AG20443 (cell line): ENCODE measurements at regions not wholly inside any gene's neighbourhood (a gene's known extent, or its start where the extent isn't known, plus 50 kb on each side); places are given as distances from the start of the nearest gene placed in this dataset.
"Not testable (repeated sequence)": the region's sequence is repeated elsewhere in the genome, so short reads cannot be mapped to it uniquely, and the experiment has no call there.

ENCODE experiments used
- DNase-seq: peaks from one replicate; pipeline ENCODE4 v3.0.0; 2012; ENCODE audit warnings: low spot score, mixed read lengths

GRCh38 chr21:32884062-32884461 lies 112.5 kb upstream of the PAXBP1 start:
- DNase-seq = no peak

- DNase-seq = no peak
Measured at GRCh38 chr21:32886339-32886738, 114.8 kb upstream of the PAXBP1 start.

DNA sequence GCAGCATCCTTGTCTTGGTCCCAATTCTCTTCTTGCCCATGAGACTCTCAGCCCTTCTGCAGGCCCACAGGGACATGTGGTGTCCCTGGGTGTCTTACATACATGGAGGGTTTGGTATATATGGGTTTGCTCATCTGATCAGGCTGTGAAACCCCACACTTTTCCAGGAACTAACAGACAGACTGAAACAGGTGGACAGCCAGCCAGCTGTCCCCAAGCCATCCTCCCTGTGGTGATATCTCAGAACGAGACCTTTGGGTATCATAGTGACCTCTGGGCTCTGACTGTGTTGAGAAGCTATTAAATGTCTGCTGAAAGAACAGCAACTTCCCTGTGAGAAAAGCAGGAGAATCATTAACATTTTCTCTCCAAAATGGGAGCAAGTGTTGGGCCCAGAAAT lies 115.5 kb upstream of the PAXBP1 start:
- DNase-seq = no peak

DNA sequence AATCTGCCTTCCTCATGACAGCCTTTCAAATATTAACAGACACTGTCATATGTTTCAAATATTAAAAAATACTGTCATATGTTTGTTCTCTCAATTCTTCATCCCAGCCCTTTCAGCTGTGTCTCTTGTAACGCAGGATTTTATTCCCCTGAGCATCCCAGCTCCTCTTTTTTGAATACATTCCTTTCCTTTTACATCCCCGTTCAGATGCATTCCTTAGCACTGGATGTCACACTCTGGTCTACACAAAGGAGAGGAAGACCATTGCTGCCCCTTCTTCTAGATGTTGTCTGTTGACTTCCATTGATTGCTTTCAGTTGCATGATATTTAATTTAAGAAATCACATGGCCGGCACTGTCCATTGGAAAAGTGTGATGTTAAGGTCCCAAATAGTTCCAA lies 117.4 kb upstream of the PAXBP1 start:
- DNase-seq = peak; percentile 60

- no peak for DNase-seq
Measured at GRCh38 chr21:32889596-32889995, 118.0 kb upstream of the PAXBP1 start.

GRCh38 chr21:32894321-32894720 lies 122.8 kb upstream of the PAXBP1 start:
- DNase-seq = no peak

GRCh38 chr21:32900814-32901213 lies 124.9 kb upstream of the OLIG2 start:
- no peak for DNase-seq

DNA sequence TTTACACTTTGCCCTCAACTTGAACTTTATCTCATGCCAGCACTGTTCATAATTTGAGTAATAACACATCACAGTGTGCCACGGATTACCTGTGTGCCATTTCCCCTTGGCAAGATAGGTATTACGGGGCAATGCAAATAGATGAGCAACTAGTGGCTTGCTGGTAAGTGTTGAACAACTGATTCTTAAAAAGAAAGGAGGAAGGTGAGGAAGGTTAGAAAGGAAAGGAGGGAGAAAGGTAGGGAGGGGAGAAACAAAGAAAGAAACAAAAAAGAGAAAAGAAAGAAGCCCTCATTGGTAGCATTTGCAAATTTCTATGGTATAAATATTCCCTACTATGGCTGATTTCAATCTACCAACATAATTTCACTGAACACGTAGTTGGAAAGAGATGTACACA lies 118.2 kb upstream of the OLIG2 start:
- DNase-seq = no peak

DNA sequence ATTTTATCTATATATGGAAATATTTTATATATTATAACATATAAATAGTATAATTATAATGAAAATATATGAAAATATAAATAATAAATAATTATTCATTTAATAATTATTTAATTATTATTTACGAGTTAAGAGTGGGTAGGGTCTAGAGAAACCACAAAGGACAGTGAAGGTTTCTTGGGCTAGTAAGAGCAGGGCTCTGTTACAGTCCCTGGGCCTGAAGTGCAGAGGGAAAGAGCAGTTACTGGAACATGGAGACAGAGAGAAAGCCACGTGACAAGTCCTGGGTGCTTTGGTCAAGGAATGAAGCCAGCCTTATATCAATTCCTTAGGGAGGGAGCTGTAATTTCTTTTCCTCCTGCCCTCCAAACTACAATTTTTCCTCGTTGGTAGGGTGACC lies 117.2 kb upstream of the OLIG2 start:
- no peak for DNase-seq

GRCh38 chr21:32909393-32909792 lies 116.3 kb upstream of the OLIG2 start:
- no peak for DNase-seq

- no peak for DNase-seq
Measured at GRCh38 chr21:32914424-32915039, 111.2 kb upstream of the OLIG2 start.

- no peak for DNase-seq
Measured at GRCh38 chr21:32915099-32915498, 110.6 kb upstream of the OLIG2 start.

DNA sequence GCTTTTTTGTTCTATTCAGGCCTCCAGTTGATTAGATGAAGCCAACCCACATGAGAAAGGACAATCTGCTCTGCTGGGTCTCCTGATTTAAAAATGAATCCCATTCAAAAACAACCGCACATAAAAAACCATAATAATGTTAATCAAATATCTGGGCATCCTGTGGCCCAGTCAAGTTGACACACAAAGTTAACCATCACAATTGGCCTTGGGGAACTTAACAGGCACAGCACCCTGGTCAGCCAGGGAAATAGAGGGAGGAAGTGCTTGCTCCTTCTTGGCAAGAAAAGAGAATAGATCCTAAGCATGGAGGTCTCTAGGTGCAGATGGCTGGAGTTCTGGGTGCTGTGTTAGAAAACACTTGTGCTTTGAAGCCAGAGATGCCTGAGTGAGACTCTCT lies 109.6 kb upstream of the OLIG2 start:
- no peak for DNase-seq

GRCh38 chr21:32916522-32917099 lies 109.1 kb upstream of the OLIG2 start:
- no peak for DNase-seq

- DNase-seq = peak; percentile 58
Measured at GRCh38 chr21:32917362-32918135, 108.2 kb upstream of the OLIG2 start.

GRCh38 chr21:32918478-32919120 lies 107.1 kb upstream of the OLIG2 start:
- DNase-seq = no peak

DNA sequence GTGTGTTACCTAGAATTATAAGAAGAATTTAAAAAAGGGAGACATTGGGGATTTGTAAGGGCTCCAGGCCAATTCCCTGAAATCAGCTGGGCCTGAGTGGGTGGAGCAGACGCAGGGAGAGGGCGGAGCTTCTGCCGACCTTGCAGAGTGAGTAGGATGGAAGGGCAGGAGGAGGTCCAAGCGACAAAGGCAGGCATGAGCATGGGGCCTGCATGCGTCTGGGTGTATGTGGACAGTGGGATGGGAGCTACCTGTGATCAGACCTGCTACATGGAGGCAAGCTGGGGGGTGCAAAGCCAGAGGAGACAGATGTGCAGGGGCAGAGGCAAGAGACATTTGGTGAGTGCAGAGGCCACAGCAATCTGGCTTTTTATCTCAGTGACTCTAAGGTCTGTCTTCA lies 105.3 kb upstream of the OLIG2 start:
- no peak for DNase-seq

GRCh38 chr21:32921632-32922230 lies 104.0 kb upstream of the OLIG2 start:
- DNase-seq = peak; percentile 21

DNA sequence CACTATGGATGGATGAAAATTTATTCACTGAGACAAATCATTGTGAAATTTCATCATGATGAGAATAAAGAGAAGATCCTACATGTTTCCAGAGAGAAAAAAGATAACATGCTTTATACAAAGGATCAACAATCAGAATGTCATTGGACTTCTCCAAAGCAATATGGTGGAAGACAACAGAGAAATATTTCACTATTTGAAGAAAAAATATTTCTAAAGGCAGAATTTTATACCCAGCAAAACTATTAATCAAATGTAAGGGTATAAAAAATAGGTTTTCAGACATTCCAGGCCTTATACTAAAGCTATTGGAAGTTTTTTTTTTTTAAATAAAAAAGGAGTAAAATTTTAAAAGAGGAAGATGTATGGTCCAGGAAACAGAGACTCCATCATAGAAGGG lies 100.6 kb upstream of the OLIG2 start:
- DNase-seq = no peak

DNA sequence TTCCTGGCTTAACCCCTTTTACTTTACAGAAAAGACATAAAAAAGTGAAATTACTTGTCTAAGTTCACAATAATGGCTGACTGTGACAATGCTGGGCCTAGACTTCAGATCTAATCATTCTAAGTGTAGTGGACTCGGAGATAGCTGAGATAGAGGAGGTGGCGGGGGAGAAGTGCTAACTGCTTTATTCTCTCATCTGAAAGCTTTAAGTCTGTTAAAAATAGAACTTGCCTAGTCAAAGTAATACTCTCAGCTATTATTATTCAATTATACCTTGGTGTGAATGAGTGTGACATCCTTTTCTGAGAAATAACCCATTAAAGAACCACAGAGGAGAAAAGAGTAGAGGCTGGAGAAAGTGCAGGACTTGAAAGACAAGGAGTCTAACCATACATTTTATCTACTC lies 96.1 kb upstream of the OLIG2 start:
- DNase-seq = no peak

DNA sequence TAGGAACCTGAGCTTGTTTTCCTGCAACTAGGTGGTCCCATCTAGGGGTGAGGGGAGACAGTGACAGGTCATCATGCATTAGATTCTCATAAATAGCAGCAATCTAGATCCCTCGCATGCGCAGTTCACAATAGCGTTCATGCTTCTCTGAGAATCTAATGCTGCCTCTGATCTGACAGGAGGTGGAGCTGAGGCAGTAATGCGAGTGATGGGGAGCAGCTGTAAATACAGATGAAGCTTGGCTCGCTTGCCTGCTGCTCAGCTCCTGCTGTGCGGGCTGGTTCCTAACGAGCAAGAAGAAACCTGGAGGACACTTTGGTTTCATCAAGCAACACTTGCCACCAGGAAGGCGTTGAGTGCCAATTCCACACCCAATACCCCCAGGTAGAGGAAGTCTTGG lies 95.1 kb upstream of the OLIG2 start:
- no peak for DNase-seq

DNA sequence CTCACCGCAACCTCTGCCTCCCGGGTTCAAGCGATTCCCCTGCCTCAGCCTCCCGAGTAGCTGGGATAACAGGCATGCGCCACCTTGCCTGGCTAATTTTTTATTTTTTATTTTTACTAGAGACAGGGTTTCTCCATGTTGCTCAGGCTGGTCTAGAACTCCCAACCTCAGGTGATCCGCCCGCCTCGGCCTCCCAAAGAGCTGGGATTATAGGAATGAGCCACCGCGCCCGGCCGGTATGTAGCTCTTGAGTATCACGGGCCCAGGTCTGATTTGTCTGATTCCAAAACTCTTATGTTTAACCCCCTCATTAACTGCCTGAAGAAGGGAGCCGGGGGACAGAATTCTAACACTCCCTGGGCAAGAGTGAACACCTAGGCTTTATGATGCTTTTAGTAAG lies 91.7 kb upstream of the OLIG2 start:
- DNase-seq = not testable (repeated sequence)

DNA sequence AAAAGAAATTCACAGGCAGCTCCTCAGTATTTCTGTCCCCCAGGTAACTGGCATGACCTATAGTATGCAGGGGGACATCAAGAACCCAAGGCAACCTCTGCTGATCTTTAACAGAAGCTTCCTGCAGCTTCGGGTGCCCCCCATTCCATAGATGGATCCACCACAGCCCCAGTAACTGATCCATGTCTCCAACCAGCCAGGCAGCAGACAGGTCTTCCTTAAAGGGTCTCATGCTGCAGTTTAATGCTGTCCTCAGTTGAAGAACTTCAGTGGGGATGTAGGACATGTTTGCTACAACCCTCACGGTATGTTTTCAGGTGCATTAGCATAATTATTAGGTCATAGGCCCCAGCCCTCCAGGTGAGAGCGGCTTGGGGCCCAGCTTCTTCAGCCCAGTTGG lies 90.9 kb upstream of the OLIG2 start:
- DNase-seq = no peak
